NCI-H1436 (cell line): ENCODE measurements at regions not wholly inside any gene's neighbourhood (a gene's known extent, or its start where the extent isn't known, plus 50 kb on each side); places are given as distances from the start of the nearest gene placed in this dataset.
"Not testable (repeated sequence)": the region's sequence is repeated elsewhere in the genome, so short reads cannot be mapped to it uniquely, and the experiment has no call there.

Source experiments
- DNase-seq: peaks from one replicate; lab custom pipeline; 2025; lab: John Stamatoyannopoulos, UW

DNA sequence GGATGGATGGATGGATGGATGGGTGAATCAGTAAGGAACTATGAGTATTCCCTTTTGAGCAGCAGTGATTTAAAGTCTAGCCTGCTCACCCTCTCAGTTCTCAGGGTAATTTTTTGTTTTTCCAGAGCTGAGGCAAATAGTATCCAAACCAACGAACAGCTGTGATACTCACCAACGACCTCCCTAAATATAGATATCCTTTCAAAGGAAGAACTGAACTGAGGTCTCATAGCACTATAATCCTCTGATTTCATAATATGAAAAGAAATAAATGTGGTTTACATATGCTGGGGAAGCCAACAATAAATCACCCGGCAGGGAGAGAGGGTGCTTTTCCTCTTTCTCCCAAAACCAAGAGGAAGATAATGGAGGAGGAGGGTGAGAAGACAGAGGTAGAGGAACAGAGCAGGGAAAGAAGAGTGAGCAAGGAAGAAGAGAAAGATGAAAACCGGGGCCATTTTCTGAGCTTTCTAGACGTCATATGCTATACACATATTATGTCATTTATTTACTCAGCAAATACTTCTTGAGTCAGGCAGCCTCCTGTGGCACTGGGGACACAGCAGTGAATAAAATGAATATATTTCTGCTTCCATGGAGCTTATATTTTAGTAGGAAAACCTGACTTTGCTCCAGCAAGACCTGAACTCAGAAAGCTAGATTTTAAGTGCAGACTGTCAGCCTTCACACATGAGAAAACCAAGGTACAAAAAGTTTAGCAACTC lies 710.7 kb upstream of the TBX3 start:
- peak; percentile 34 for DNase-seq

GRCh38 chr12:115388139-115388538 lies 704.2 kb upstream of the TBX3 start:
- DNase-seq: no peak

GRCh38 chr12:115387467-115387901 lies 703.5 kb upstream of the TBX3 start:
- DNase-seq: no peak

GRCh38 chr12:115386946-115387345 lies 703.0 kb upstream of the TBX3 start:
- DNase-seq: no peak

DNA sequence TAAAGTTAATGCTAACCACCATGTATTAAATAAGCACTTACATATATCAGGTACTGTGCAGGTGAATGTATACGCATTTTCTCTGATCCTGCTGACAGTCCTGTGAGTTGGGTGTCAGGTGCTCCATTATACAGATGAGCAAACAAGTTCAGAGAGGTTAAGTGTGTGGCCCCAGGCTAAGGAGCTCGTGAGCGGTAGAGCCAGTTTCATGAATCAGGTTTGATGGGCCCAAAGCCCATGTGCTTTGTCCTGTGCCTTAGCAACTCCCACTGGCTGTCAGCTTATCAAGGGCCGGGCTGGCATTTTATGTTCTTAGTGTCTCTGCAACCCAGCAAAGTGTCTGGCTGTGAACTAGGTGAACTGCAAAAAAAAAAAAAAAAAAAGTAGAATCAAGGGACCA lies 701.2 kb upstream of the TBX3 start:
- no peak for DNase-seq

GRCh38 chr12:115384391-115384790 lies 700.4 kb upstream of the TBX3 start:
- DNase-seq: no peak

DNA sequence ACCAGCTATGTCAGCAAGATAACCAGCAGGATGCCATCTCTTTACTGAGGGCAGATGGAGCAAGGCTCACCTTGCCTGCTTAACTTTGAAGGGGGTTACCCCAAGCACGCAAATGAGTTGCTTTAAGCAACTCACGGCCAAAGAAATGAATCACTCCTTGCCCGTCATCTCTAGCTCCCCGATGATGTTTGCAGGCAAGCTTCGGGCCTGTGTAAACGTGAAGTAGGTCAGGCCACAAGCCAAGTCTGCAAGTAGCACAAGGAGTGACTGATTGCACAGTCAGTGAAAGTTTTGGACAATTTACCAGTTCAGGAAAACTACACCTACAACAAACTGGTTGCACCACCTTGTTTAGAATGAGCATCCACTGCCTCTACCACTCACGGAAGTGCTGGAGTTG lies 699.7 kb upstream of the TBX3 start:
- no peak for DNase-seq

DNA sequence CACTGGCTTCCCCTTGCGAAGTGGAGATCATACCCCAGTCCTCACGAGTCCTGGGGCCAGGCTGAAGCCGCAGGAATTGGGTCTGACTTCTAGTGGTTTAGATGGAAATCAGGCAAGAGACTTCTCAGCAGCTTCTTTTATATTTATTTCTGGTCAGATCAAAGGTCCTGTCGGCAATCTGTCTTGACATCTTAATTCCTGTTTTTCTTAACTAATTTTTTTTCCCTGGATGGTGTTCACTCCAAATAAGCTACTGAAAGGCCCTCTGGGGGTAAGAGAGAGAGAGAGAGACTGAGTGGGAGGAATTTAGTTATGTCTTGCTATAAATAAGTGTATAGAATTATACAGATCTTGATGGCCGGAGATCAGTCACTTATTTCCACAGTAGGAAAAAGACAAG lies 698.7 kb upstream of the TBX3 start:
- no peak for DNase-seq

DNA sequence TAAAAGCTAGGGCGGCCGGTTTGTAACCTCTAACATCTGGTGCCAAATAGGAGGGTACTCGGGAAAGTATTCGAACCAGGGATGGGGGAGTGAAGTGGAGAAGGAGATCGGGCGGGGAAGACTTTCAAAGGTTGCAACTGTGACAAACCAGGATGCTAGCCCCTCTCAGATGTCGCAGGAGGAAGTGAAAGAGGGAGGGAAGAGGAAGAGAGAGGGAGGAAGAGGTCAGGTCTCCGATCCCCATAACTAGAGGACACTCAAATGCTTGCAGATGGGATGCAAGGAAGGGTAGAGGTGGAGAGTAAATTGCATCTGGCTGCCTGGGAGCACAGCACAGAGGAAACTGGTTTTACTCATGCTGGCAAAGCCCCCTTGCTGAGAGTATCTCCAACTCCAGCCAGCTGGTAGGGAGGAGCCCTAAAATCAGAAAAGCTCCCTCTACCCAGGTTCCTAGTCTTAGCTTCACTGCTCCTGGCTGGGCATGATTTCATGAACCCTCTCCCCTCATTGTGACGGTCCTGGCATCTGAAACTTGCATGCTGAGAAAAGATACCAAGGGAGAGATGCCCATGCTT lies 696.7 kb upstream of the TBX3 start:
- DNase-seq: no peak

GRCh38 chr12:115378291-115378690 lies 694.3 kb upstream of the TBX3 start:
- DNase-seq: no peak

DNA sequence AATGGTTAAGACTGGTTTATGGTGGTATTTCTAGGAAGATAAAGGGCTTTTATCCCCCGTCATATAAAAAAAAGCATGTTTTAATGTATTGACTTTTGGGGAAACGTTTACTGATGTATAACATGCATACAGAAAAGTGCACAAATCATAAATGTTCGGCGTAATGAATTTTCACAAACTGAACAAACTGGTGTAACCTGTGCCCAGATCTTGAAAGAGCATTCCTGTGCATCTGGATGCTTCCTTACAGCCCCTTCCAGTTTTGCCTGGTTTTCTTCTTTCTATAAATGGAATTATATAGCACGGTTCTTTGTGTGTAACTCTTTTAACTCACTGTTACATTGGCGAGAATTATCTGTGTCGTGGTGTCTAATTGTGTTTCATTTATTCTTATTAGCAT lies 693.8 kb upstream of the TBX3 start:
- DNase-seq: no peak

DNA sequence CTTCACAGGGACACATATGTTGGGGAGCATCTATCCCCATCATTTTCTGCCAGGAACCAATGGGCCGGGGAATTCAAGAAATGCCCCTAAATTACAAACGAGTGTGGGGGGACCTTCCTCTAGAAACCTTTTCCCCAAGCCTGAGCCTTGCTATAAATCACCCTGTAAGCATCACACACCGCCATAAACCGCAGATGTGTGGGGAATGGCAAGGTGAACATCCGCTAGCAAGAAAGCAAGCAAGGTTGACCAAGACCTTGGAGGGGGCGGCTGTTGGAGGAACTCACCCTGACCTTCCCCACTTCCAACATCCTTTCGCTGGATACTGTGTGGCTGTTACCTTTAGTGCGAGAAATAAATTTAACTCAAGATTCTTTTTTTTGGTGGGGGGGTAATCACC lies 693.3 kb upstream of the TBX3 start:
- no peak for DNase-seq

GRCh38 chr12:115375186-115375991 lies 691.4 kb upstream of the TBX3 start:
- DNase-seq: no peak

DNA sequence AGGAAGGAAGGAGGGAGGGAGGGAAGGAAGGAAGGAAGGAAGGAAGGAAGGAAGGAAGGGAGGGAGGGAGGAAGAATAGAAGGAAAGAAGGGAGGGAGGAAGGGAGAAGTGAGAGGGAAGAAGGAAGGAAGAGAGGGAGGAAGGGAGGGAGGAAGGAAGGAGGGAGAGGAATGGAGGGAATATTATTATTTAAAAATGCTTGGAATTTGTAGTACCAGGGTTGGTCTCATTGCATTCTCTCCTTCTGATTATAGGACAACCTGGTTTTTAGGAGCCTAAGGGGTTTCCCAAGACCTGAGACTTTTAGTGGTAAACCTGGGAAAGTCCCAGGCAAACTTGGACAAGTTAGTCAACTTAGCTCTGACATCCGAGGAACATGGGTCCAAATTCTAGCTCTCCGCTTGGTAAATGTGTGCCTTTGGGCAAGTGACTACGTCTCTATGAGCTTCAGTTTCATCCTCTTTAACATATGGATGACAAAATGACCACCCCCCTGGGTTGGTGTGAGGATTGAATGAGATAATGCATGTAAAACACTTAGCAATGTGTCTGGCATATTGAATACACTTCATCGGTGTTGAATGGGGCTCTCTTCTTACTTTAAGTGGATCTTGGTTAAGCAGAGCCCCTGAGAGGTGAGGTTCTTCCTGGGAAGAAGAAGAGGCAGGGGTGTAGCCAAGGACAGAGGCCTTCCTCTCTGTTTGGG lies 690.7 kb upstream of the TBX3 start:
- DNase-seq: no peak

DNA sequence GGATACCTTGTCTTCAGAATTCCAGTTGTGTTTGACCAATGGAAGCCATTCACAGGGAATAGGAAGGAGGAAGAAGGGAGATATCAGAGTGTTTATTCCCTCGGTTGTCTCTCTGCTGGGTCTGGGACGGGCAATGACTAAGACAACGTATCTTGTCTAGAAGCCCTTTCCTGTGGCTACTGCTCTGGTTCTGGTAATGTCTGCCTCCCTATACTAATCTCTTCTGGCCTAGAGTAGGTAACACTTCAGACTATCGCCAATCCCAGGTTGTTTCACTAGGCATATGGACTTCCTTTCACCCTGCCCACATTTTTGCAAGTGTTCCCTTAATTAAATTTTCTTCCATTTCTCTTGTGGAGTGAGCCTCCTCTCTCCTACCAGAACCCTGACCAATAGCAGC lies 687.7 kb upstream of the TBX3 start:
- no peak for DNase-seq

GRCh38 chr12:115370650-115371049 lies 686.7 kb upstream of the TBX3 start:
- DNase-seq: no peak

GRCh38 chr12:115370207-115370606 lies 686.2 kb upstream of the TBX3 start:
- no peak for DNase-seq

DNA sequence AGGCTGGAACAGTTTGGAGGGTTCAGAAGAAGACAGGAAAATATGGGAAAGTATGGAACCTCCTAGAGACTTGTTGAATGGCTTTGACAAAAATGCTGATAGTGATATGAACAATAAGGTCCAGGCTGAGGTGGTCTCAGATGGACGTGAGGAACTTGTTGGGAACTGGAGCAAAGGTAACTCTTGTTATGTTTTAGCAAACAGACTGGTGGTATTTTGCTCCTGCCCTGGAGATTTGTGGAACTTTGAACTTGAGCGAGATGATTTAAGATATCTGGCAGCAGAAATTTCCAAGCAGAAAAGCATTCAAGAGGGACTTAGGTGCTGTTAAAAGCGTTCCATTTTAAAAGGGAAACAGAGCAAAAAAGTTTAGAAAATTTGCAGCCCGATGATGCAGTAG lies 682.3 kb upstream of the TBX3 start:
- DNase-seq: not testable (repeated sequence)

- DNase-seq: not testable (repeated sequence)
Measured at GRCh38 chr12:115365765-115366164, 681.8 kb upstream of the TBX3 start.

DNA sequence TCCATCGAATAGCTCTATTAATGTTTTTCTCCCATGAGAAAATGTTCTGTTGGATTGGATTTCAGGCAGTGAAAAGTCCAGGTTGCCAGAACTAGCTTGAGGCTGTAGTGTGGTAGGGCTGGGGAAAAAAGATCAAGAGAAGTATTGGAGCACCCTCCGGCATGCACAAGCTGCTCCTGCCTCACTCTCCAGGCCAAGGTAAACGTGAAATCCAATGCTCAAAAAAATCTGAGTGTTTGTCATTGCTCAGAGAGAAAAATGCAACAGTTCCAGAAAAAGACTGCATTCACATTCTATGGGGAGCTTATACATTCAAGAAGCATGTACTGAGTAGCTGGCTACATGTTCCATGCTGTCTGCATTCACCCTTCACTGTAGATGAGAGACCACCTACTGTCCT lies 680.9 kb upstream of the TBX3 start:
- no peak for DNase-seq

DNA sequence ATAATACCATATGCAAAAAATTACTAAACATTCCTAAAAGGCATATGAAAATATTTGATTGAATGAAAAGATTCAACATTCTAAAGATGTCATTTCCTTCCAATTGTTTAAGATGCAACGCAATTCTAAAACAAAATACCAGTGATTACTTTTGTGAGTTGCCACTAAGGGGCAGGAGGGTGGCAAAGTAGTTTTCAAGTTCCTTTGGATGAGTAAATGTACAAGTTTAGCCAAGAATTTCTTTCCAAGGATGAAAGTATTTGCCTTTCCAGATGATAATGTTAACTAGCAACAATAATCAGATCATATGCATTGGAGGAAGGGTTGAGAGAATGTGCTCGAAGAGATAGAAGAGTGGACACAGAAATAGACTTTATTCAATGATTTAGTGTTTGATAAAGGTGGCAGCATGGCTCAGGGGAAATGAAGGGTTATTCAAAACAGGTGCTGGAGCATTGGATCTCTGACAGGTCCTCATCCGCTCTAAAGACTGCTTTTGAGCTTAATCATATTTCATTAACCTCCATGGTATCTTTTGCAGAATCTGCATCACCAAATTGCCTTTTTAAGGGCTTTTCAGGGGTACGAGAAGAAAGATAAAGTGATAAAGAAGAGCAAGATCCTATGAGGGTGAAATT lies 678.5 kb upstream of the TBX3 start:
- no peak for DNase-seq

GRCh38 chr12:115357681-115358080 lies 673.7 kb upstream of the TBX3 start:
- DNase-seq: no peak
